CD14-positive monocyte (primary cell): ENCODE measurements at regions not wholly inside any gene's neighbourhood (a gene's known extent, or its start where the extent isn't known, plus 50 kb on each side); places are given as distances from the start of the nearest gene placed in this dataset.

ENCODE experiments used
- DNase-seq, 3 donors: peaks; one replicate each; pipeline ENCODE4 v3.0.0-alpha.2; 2011 to 2022
- H2AFZ ChIP-seq: 2 replicates; pipeline ENCODE4 v1.6.0; 2012; ENCODE audit warnings: mild to moderate bottlenecking, low read depth, low read length, inconsistent platforms; ENCODE audit not compliant: insufficient read depth, poor library complexity, severe bottlenecking
- H3K27ac ChIP-seq, 2 donors: 1 replicate in 1 of 2; 2 replicates in 1 of 2; pipeline ENCODE4 v1.5.1; 2012 to 2013; ENCODE audit warnings: low read length in 2 of 2, control low read depth in 1 of 2, inconsistent platforms in 1 of 2, low read depth in 1 of 2, mild to moderate bottlenecking in 1 of 2
- H3K27me3 ChIP-seq, 2 donors: one replicate each; pipeline versions ENCODE4 v1.6.0 to v1.6.1; 2011 to 2013; ENCODE audit warnings: low read length in 2 of 2; ENCODE audit not compliant: control insufficient read depth in 2 of 2, insufficient read depth in 2 of 2
- H3K36me3 ChIP-seq, 2 donors: replicated peaks in 1 of 2; 1 replicate in 1 of 2; 2 replicates in 1 of 2; pipeline versions ENCODE4 v1.5.1 to v1.6.1; 2012 to 2013; ENCODE audit warnings: low read length in 2 of 2, control low read depth in 1 of 2, inconsistent platforms in 1 of 2, mild to moderate bottlenecking in 1 of 2; ENCODE audit not compliant: insufficient read depth in 2 of 2, control insufficient read depth in 1 of 2
- H3K4me1 ChIP-seq, 2 donors: 1 replicate in 1 of 2; 2 replicates in 1 of 2; pipeline versions ENCODE4 v1.5.1 to v1.6.1; 2012 to 2013; ENCODE audit warnings: low read length in 2 of 2, control low read depth in 1 of 2, inconsistent platforms in 1 of 2, mild to moderate bottlenecking in 1 of 2, moderate library complexity in 1 of 2; ENCODE audit not compliant: insufficient read depth in 2 of 2, control insufficient read depth in 1 of 2
- H3K4me2 ChIP-seq: replicated peaks from 2 replicates; pipeline ENCODE3; 2012; ENCODE audit warnings: low read length, moderate library complexity, mild to moderate bottlenecking; ENCODE audit not compliant: poor library complexity, severe bottlenecking; ENCODE audit errors: extremely low read depth
- H3K4me3 ChIP-seq, 3 experiments: fragments of 200-600 bp in 1 of 3; sonication (generic) in 1 of 3; replicated peaks in 1 of 3; 1 replicate in 2 of 3; 2 replicates in 1 of 3; pipeline ENCODE4 v1.5.1; 2011 to 2013; ENCODE audit warnings: low read length in 3 of 3, mild to moderate bottlenecking in 3 of 3, control low read depth in 2 of 3, low read depth in 2 of 3, inconsistent platforms in 1 of 3, moderate library complexity in 1 of 3
- H3K79me2 ChIP-seq: 2 replicates; pipeline ENCODE4 v1.6.0; 2012; ENCODE audit warnings: mild to moderate bottlenecking, control low read depth, inconsistent platforms, low read length, moderate library complexity; ENCODE audit not compliant: insufficient read depth
- H3K9ac ChIP-seq: 2 replicates; pipeline ENCODE4 v1.6.0; 2017; ENCODE audit warnings: low read length, mild to moderate bottlenecking; ENCODE audit not compliant: insufficient read depth, poor library complexity, severe bottlenecking
- H3K9me3 ChIP-seq, 2 donors: replicated peaks in 1 of 2; 1 replicate in 1 of 2; 2 replicates in 1 of 2; pipeline versions ENCODE4 v1.5.1 to v1.6.1; 2012 to 2013; ENCODE audit warnings: low read length in 2 of 2, control low read depth in 1 of 2; ENCODE audit not compliant: control insufficient read depth in 1 of 2, insufficient read depth in 1 of 2
- H4K20me1 ChIP-seq: 2 replicates; pipeline ENCODE4 v1.6.0; 2012; ENCODE audit warnings: mild to moderate bottlenecking, low read length, control low read depth, moderate library complexity; ENCODE audit not compliant: insufficient read depth
- H3K27ac Mint-ChIP-seq, 7 donors: one replicate each; pipeline ENCODE4 v1.8.0; 2020; ENCODE audit warnings: mild to moderate bottlenecking in 7 of 7, mixed read lengths in 7 of 7, moderate library complexity in 6 of 7, inconsistent platforms in 2 of 7
- H3K27me3 Mint-ChIP-seq, 3 donors: one replicate each; pipeline ENCODE4 v1.8.0; 2021 to 2022; ENCODE audit warnings: low read depth in 3 of 3, mild to moderate bottlenecking in 3 of 3, mixed read lengths in 3 of 3, moderate library complexity in 3 of 3, inconsistent platforms in 1 of 3
- H3K36me3 Mint-ChIP-seq, 2 donors: one replicate each; pipeline ENCODE4 v1.8.0; 2020; ENCODE audit warnings: mixed read lengths in 2 of 2, inconsistent platforms in 1 of 2, mild to moderate bottlenecking in 1 of 2
- H3K4me1 Mint-ChIP-seq: one replicate; pipeline ENCODE4 v1.8.0; 2020; ENCODE audit warnings: mild to moderate bottlenecking, mixed read lengths
- H3K4me3 Mint-ChIP-seq, 2 donors: one replicate each; pipeline ENCODE4 v1.8.0; 2020; ENCODE audit warnings: mild to moderate bottlenecking in 2 of 2, mixed read lengths in 2 of 2, moderate library complexity in 1 of 2
- H3K9me3 Mint-ChIP-seq, 7 donors: one replicate each; pipeline ENCODE4 v1.8.0; 2020 to 2022; ENCODE audit warnings: mixed read lengths in 7 of 7, mild to moderate bottlenecking in 6 of 7, moderate library complexity in 6 of 7, inconsistent platforms in 2 of 7
- CTCF ChIP-seq: fragments of 200-600 bp; IDR thresholded peaks from one replicate; pipeline ENCODE4 v1.8.0; 2022; ENCODE audit warnings: antibody characterized with exemption, mild to moderate bottlenecking
- WGBS: methylation state at CpG from one replicate; pipeline ENCODE4 v1.1.5; 2013; ENCODE audit warnings: missing lambda C conversion rate; ENCODE audit not compliant: insufficient coverage; 5-methylcytosine and 5-hydroxymethylcytosine counted together
- intact Hi-C, 2 donors: fragments of 100-400 bp; cut with micrococcal nuclease; formaldehyde crosslinking; loops; one replicate each; pipeline versions ENCODE4 v1.15.0 to v1.15.1; 2023

GRCh38 chr10:110443239-110444003 lies 54.3 kb upstream of the DUSP5 start:
- peaks cover 23% of the 10 kb centered on the region for H3K4me1 Mint-ChIP-seq
- H3K36me3 Mint-ChIP-seq = no peaks in the 10 kb centered on the region
- no peak overlapping the region for H3K4me2 ChIP-seq
- no peaks in the 10 kb centered on the region for H4K20me1 ChIP-seq
- intact Hi-C loops = no loop called here
- H3K4me3 Mint-ChIP-seq = no peak overlapping the region
- no peak overlapping the region for H3K27ac ChIP-seq
- no peaks in the 10 kb centered on the region for H3K27me3 ChIP-seq
- no peak for DNase-seq
- no peak overlapping the region for H3K9ac ChIP-seq
- H3K36me3 ChIP-seq = no peaks in the 10 kb centered on the region
- WGBS = 99% methylated on average over 11 of the region's 12 CpGs
- TF ChIP-seq CTCF = no peak
- H3K4me3 ChIP-seq = no peak overlapping the region
- no peaks in the 10 kb centered on the region for H3K79me2 ChIP-seq
- H3K9me3 Mint-ChIP-seq = no peaks in the 10 kb centered on the region
- peaks cover 2 to 3% (median 2%) of the 10 kb centered on the region in 3 donors for H3K27me3 Mint-ChIP-seq
- no peak overlapping the region for H2AFZ ChIP-seq
- H3K4me1 ChIP-seq = peaks cover 13 to 18% of the 10 kb centered on the region in 2 donors
- no peak overlapping the region for H3K27ac Mint-ChIP-seq
- H3K9me3 ChIP-seq = no peaks in the 10 kb centered on the region

- Mint-ChIP-seq H3K4me1 (peaks cover 23% of the 10 kb centered on the region), H3K9me3 (peaks cover 0 to 2% (median 0%) of the 10 kb centered on the region in 7 donors), H3K27me3 (peaks cover 2 to 3% (median 2%) of the 10 kb centered on the region in 3 donors), H3K4me3 (no peak overlapping the region), H3K36me3 (no peaks in the 10 kb centered on the region), H3K27ac (no peak overlapping the region)
- H3K36me3 ChIP-seq = no peaks in the 10 kb centered on the region
- no peak for TF ChIP-seq CTCF
- H3K9me3 ChIP-seq = no peaks in the 10 kb centered on the region
- intact Hi-C loops = no loop called here
- no peak for DNase-seq
- H3K9ac ChIP-seq = no peak overlapping the region
- no peak overlapping the region for H3K4me3 ChIP-seq
- no peak overlapping the region for H3K4me2 ChIP-seq
- H2AFZ ChIP-seq = no peak overlapping the region
- no peak overlapping the region for H3K27ac ChIP-seq
- no peaks in the 10 kb centered on the region for H3K27me3 ChIP-seq
- H3K4me1 ChIP-seq = peaks cover 13 to 18% of the 10 kb centered on the region in 2 donors
- H4K20me1 ChIP-seq = no peaks in the 10 kb centered on the region
- no peaks in the 10 kb centered on the region for H3K79me2 ChIP-seq
Measured at GRCh38 chr10:110444004-110444337, 53.7 kb upstream of the DUSP5 start.
